ENCODE measurements at regions not wholly inside any gene's neighbourhood (a gene's known extent, or its start where the extent isn't known, plus 50 kb on each side); places are given as distances from the start of the nearest gene placed in this dataset.
A peak's percentile ranks its signal among the peaks of the same experiment; 100 is the strongest.

DNA sequence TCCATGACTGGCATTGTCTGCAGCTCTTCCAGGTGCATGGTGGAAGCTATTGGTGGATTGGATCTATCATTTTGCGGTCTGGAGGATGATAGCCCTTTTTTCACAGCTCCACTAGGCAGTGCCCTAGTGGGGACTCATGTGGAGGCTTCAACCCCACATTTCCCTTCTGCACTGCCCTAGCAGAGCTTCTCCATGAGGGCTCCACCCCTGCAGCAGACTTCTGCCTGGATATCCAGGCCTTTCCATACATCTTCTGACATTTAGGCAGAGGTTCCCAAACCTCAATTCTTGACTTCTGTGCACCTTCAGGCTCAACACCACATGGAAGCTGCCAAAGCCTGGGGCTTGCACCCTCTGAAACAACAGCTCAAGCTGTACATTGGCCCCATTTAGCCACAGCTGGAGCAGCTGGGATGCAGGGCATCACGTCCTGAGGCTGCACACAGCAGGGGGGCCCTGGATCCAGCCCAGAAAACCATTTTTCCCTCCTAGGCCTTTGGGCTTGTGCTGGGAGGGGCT lies 800.2 kb upstream of the MIR17HG start:
- H3K4me2 ChIP-seq (ENCODE audit: insufficient read depth, low read length) = no peak overlapping the region
- H3K4me1 ChIP-seq (replicated peaks in 1 of 2; ENCODE audit: control insufficient read depth in 2 of 2, insufficient read depth in 2 of 2, low read length in 2 of 2) = no peaks in the 10 kb centered on the region
- H3K9me1 ChIP-seq (ENCODE audit: control insufficient read depth, insufficient read depth, low read length) = no peaks in the 10 kb centered on the region
- no peak overlapping the region for H3K27ac ChIP-seq (ENCODE audit: extremely low read depth, low read depth, low read length)
- in situ Hi-C loops (cut with MboI) = no loop called here
- no peaks in the 10 kb centered on the region for H3K79me2 ChIP-seq (ENCODE audit: control insufficient read depth, insufficient read depth, low read length)
- H2AFZ ChIP-seq (ENCODE audit: low read depth, low read length) = no peak overlapping the region
- ChIA-PET CTCF (ENCODE audit: low intra/inter-chr PET ratio) (no interaction called here), POLR2A (interaction anchor here (1.3 kb wide), 1 partner anchor 10 kb away, joined by 4 read pairs; no protein-coding TSS in a partner anchor)
- H3K4me3 ChIP-seq = no peak overlapping the region
- no peak for FAIRE-seq
- DNase-seq (ENCODE audit: extremely low read depth in 1 of 4, low spot score in 3 of 4) = no peak
- no peaks in the 10 kb centered on the region for H3K27me3 ChIP-seq (ENCODE audit: control insufficient read depth in 2 of 2, insufficient read depth in 2 of 2, low read length in 2 of 2)
- intact Hi-C loops (cut with micrococcal nuclease) = no loop called here
- ATAC-seq = no peak
- no peaks in the 10 kb centered on the region for H3K36me3 ChIP-seq (ENCODE audit: control insufficient read depth, insufficient read depth, low read length)
- WGBS (ENCODE audit: insufficient coverage, low coverage, missing lambda C conversion rate) = 1% methylated on average over 2 of the region's 2 CpGs
- no peak overlapping the region for H3K9ac ChIP-seq (ENCODE audit: insufficient read depth in 1 of 2, low read depth in 2 of 2, low read length in 2 of 2)
- H3K9me3 ChIP-seq (replicated peaks; ENCODE audit: control insufficient read depth, insufficient read depth, low read depth, low read length) = peaks cover 4% of the 10 kb centered on the region; the same call in 1 of the 2 replicates
- no TSS peak for BruUV-seq (replicated peaks)
- H4K20me1 ChIP-seq (replicated peaks; ENCODE audit: control insufficient read depth, insufficient read depth, low read length) = no peaks in the 10 kb centered on the region
- TF ChIP-seq CBX5 (IDR thresholded peaks at IDR 0.05; ENCODE audit: borderline replicate concordance, low read depth) (peak; percentile 92), HDGF (IDR thresholded peaks at IDR 0.05) (no peak), DACH1 (IDR thresholded peaks at IDR 0.05; ENCODE audit: partially characterized antibody) (no peak), ZNF76 (CRISPR knock-in tag; IDR thresholded peaks at IDR 0.05; ENCODE audit: borderline replicate concordance) (0 out of 2 replicates have a peak, but pooled peaks have one; percentile 54), ZNF311 (CRISPR knock-in tag; IDR thresholded peaks at IDR 0.05) (0 out of 2 replicates have a peak, but pooled peaks have one; percentile 13), XRCC5 (IDR thresholded peaks at IDR 0.05; ENCODE audit: low read depth, low read length) (no peak), ZNF778 (CRISPR knock-in tag; IDR thresholded peaks at IDR 0.05) (0 out of 2 replicates have a peak, but pooled peaks have one; percentile 3)
- TF ChIP-seq, protein P1, sequence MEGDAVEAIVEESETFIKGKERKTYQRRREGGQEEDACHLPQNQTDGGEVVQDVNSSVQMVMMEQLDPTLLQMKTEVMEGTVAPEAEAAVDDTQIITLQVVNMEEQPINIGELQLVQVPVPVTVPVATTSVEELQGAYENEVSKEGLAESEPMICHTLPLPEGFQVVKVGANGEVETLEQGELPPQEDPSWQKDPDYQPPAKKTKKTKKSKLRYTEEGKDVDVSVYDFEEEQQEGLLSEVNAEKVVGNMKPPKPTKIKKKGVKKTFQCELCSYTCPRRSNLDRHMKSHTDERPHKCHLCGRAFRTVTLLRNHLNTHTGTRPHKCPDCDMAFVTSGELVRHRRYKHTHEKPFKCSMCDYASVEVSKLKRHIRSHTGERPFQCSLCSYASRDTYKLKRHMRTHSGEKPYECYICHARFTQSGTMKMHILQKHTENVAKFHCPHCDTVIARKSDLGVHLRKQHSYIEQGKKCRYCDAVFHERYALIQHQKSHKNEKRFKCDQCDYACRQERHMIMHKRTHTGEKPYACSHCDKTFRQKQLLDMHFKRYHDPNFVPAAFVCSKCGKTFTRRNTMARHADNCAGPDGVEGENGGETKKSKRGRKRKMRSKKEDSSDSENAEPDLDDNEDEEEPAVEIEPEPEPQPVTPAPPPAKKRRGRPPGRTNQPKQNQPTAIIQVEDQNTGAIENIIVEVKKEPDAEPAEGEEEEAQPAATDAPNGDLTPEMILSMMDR (IDR thresholded peaks at IDR 0.05 in 2 of 3, conservative IDR thresholded peaks at IDR 0.05 in 1 of 3; ENCODE audit: insufficient read depth in 2 of 3, low read depth in 1 of 3, low read length in 3 of 3) = no peak
- TF ChIP-seq, protein P2, sequence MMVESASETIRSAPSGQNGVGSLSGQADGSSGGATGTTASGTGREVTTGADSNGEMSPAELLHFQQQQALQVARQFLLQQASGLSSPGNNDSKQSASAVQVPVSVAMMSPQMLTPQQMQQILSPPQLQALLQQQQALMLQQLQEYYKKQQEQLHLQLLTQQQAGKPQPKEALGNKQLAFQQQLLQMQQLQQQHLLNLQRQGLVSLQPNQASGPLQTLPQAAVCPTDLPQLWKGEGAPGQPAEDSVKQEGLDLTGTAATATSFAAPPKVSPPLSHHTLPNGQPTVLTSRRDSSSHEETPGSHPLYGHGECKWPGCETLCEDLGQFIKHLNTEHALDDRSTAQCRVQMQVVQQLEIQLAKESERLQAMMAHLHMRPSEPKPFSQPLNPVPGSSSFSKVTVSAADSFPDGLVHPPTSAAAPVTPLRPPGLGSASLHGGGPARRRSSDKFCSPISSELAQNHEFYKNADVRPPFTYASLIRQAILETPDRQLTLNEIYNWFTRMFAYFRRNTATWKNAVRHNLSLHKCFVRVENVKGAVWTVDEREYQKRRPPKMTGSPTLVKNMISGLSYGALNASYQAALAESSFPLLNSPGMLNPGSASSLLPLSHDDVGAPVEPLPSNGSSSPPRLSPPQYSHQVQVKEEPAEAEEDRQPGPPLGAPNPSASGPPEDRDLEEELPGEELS (CRISPR knock-in tag; IDR thresholded peaks at IDR 0.05; ENCODE audit: borderline replicate concordance) = 0 out of 2 replicates have a peak, but pooled peaks have one; percentile 38
- TF ChIP-seq, protein P3, sequence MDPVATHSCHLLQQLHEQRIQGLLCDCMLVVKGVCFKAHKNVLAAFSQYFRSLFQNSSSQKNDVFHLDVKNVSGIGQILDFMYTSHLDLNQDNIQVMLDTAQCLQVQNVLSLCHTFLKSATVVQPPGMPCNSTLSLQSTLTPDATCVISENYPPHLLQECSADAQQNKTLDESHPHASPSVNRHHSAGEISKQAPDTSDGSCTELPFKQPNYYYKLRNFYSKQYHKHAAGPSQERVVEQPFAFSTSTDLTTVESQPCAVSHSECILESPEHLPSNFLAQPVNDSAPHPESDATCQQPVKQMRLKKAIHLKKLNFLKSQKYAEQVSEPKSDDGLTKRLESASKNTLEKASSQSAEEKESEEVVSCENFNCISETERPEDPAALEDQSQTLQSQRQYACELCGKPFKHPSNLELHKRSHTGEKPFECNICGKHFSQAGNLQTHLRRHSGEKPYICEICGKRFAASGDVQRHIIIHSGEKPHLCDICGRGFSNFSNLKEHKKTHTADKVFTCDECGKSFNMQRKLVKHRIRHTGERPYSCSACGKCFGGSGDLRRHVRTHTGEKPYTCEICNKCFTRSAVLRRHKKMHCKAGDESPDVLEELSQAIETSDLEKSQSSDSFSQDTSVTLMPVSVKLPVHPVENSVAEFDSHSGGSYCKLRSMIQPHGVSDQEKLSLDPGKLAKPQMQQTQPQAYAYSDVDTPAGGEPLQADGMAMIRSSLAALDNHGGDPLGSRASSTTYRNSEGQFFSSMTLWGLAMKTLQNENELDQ (CRISPR knock-in tag; IDR thresholded peaks at IDR 0.05; ENCODE audit: borderline replicate concordance) = 0 out of 2 replicates have a peak, but pooled peaks have one; percentile 61
- TF ChIP-seq, protein P4, sequence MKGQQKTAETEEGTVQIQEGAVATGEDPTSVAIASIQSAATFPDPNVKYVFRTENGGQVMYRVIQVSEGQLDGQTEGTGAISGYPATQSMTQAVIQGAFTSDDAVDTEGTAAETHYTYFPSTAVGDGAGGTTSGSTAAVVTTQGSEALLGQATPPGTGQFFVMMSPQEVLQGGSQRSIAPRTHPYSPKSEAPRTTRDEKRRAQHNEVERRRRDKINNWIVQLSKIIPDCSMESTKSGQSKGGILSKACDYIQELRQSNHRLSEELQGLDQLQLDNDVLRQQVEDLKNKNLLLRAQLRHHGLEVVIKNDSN (CRISPR knock-in tag; IDR thresholded peaks at IDR 0.05) = no peak
- TF ChIP-seq, protein P5, sequence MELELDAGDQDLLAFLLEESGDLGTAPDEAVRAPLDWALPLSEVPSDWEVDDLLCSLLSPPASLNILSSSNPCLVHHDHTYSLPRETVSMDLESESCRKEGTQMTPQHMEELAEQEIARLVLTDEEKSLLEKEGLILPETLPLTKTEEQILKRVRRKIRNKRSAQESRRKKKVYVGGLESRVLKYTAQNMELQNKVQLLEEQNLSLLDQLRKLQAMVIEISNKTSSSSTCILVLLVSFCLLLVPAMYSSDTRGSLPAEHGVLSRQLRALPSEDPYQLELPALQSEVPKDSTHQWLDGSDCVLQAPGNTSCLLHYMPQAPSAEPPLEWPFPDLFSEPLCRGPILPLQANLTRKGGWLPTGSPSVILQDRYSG (tag; conservative IDR thresholded peaks at IDR 0.05; ENCODE audit: low read depth) = no peak

Measured in K562 (cell line).